ENCODE measurements at regions not wholly inside any gene's neighbourhood (a gene's known extent, or its start where the extent isn't known, plus 50 kb on each side); places are given as distances from the start of the nearest gene placed in this dataset.

- Mint-ChIP-seq H3K9me3 (no peaks in the 10 kb centered on the region), H3K4me3 (no peak overlapping the region), H3K4me1 (ENCODE audit: low read depth) (no peaks in the 10 kb centered on the region), H3K27me3 (ENCODE audit: low read depth) (peaks cover 2% of the 10 kb centered on the region), H3K36me3 (ENCODE audit: low read depth) (no peaks in the 10 kb centered on the region), H3K27ac (no peak overlapping the region)
- DNase-seq (ENCODE audit: low spot score) = no peak
Measured at GRCh38 chr2:172333978-172334330, 93.4 kb upstream of the ITGA6 start.

GRCh38 chr2:172334988-172335387 lies 92.4 kb upstream of the ITGA6 start:
- H3K27me3 Mint-ChIP-seq (ENCODE audit: low read depth) = peaks cover 7% of the 10 kb centered on the region
- H3K4me3 Mint-ChIP-seq = no peak overlapping the region
- H3K9me3 Mint-ChIP-seq = no peaks in the 10 kb centered on the region
- no peak overlapping the region for H3K27ac Mint-ChIP-seq
- H3K36me3 Mint-ChIP-seq (ENCODE audit: low read depth) = no peaks in the 10 kb centered on the region
- DNase-seq (ENCODE audit: low spot score) = no peak
- H3K4me1 Mint-ChIP-seq (ENCODE audit: low read depth) = peaks cover 7% of the 10 kb centered on the region

GRCh38 chr2:172335736-172336135 lies 91.7 kb upstream of the ITGA6 start:
- DNase-seq (ENCODE audit: low spot score) = no peak
- peaks cover 12% of the 10 kb centered on the region for H3K27me3 Mint-ChIP-seq (ENCODE audit: low read depth)
- H3K27ac Mint-ChIP-seq = no peak overlapping the region
- no peaks in the 10 kb centered on the region for H3K9me3 Mint-ChIP-seq
- no peaks in the 10 kb centered on the region for H3K36me3 Mint-ChIP-seq (ENCODE audit: low read depth)
- H3K4me3 Mint-ChIP-seq = no peak overlapping the region
- H3K4me1 Mint-ChIP-seq (ENCODE audit: low read depth) = peaks cover 13% of the 10 kb centered on the region

DNA sequence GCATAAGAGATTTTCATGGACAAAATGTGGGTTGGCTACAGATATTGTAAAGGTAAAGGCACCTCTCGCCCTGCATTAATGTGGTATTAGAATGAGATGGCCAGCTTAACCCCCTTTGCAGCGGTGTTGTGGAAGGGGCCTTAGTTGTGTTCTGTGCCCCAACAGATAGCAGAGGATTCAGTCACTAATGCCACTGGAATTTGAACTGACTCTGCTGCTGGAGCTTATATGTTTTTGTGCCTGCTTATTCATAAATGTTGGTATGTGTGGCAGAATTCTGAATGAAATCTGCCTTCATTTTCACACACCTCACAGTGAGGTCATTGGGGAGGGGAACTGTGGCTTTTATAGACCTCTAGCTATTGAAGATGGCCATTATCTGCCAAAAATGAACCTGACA lies 90.7 kb upstream of the ITGA6 start:
- peaks cover 12% of the 10 kb centered on the region for H3K27me3 Mint-ChIP-seq (ENCODE audit: low read depth)
- H3K27ac Mint-ChIP-seq = no peak overlapping the region
- H3K9me3 Mint-ChIP-seq = no peaks in the 10 kb centered on the region

DNA sequence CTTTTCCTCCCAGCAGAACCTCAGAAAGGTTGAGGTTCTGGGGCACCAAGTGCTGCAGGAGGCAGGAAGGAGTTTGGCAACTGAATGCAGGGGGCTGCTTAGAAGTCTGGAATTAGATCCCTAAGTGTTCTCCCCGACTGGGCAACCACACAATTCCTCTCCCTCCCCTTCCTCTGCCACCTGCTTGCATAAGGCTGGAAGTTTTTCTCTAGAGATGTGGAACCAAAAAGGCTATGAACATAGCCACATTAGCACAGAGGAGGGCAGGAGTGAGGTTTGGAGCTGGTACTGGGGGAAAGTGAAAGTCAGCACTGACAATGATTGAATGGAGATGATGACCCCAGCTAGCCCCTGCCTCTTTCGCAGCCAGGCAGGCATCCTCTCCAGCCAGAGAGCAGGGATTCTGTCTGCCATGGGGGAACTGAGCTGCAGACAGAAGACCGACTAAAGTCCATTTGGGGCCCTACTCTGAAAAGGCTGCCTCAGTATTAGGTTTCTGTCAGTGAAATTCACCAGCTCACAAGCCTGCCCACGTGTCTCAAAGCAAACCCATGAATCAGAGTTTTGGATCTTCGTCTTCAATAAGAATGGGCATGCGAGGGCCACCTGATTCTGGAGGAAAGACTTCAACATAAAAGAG lies 87.9 kb upstream of the ITGA6 start:
- peaks cover 15% of the 10 kb centered on the region for H3K27me3 Mint-ChIP-seq (ENCODE audit: low read depth)
- no peak overlapping the region for H3K27ac Mint-ChIP-seq
- H3K4me1 Mint-ChIP-seq (ENCODE audit: low read depth) = peaks cover 13% of the 10 kb centered on the region
- H3K4me3 Mint-ChIP-seq = peak overlapping the region; percentile 35
- DNase-seq (ENCODE audit: low spot score) = no peak
- peaks cover 11% of the 10 kb centered on the region for H3K9me3 Mint-ChIP-seq
- no peaks in the 10 kb centered on the region for H3K36me3 Mint-ChIP-seq (ENCODE audit: low read depth)

More for the DNA sequence above, 90.7 kb upstream of the ITGA6 start:
- no peaks in the 10 kb centered on the region for H3K36me3 Mint-ChIP-seq (ENCODE audit: low read depth)
- peaks cover 13% of the 10 kb centered on the region for H3K4me1 Mint-ChIP-seq (ENCODE audit: low read depth)
- DNase-seq (ENCODE audit: low spot score) = no peak
- no peak overlapping the region for H3K4me3 Mint-ChIP-seq

DNA sequence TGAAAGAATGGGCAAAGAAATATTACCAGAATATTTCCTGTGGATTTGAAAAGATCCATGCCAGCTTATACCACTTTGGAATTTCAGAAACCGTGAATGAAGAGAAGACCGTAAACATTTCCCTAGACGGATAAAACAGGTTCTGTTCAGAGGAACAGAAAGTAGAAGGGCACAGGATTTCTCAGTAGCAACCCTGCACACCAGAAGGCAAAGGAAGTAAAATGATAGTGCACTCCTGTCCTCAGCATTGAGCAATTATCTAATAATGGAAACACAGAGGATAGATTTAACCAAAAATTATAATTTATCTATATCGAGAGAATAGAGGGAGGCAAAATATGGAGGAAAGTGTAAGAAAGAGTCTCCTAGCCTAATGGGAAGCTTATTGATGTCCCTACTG lies 87.0 kb upstream of the ITGA6 start:
- peaks cover 13% of the 10 kb centered on the region for H3K4me1 Mint-ChIP-seq (ENCODE audit: low read depth)
- no peaks in the 10 kb centered on the region for H3K36me3 Mint-ChIP-seq (ENCODE audit: low read depth)
- no peak for DNase-seq (ENCODE audit: low spot score)
- H3K27me3 Mint-ChIP-seq (ENCODE audit: low read depth) = peaks cover 15% of the 10 kb centered on the region
- peak overlapping the region; percentile 35 for H3K4me3 Mint-ChIP-seq
- peaks cover 12% of the 10 kb centered on the region for H3K9me3 Mint-ChIP-seq
- no peak overlapping the region for H3K27ac Mint-ChIP-seq

DNA sequence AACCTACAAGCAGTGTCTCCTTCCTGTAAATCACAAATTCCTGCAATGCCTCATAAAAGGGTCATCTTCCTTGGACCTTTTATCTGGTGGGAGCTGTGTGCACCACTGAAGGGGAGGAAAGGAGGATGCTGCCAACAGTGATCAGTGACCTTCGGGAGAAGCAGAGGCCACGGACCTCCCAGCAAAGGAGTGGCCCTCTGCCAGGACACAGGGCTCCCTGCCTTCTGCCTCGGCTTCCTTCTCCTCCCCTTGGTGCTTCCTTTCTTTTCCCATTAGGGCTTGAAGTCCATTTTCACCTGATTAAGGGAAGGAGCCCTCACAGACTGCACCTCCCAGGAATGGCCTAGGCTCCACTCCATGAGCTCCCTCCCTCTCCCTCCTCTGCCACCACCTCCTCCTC lies 85.3 kb upstream of the ITGA6 start:
- Mint-ChIP-seq H3K27me3 (ENCODE audit: low read depth) (peaks cover 15% of the 10 kb centered on the region), H3K4me1 (ENCODE audit: low read depth) (peaks cover 13% of the 10 kb centered on the region), H3K27ac (no peak overlapping the region), H3K36me3 (ENCODE audit: low read depth) (no peaks in the 10 kb centered on the region), H3K9me3 (peaks cover 12% of the 10 kb centered on the region), H3K4me3 (no peak overlapping the region)
- DNase-seq (ENCODE audit: low spot score) = no peak

- H3K4me1 Mint-ChIP-seq (ENCODE audit: low read depth) = peaks cover 13% of the 10 kb centered on the region
- no peak overlapping the region for H3K27ac Mint-ChIP-seq
- DNase-seq (ENCODE audit: low spot score) = no peak
- peaks cover 20% of the 10 kb centered on the region for H3K27me3 Mint-ChIP-seq (ENCODE audit: low read depth)
- no peaks in the 10 kb centered on the region for H3K36me3 Mint-ChIP-seq (ENCODE audit: low read depth)
- H3K9me3 Mint-ChIP-seq = peaks cover 12% of the 10 kb centered on the region
- H3K4me3 Mint-ChIP-seq = no peak overlapping the region
Measured at GRCh38 chr2:172342611-172343010, 84.8 kb upstream of the ITGA6 start.

GRCh38 chr2:172344159-172344558 lies 83.2 kb upstream of the ITGA6 start:
- peaks cover 12% of the 10 kb centered on the region for H3K9me3 Mint-ChIP-seq
- no peak overlapping the region for H3K4me3 Mint-ChIP-seq
- H3K27ac Mint-ChIP-seq = no peak overlapping the region
- peaks cover 25% of the 10 kb centered on the region for H3K27me3 Mint-ChIP-seq (ENCODE audit: low read depth)
- peaks cover 13% of the 10 kb centered on the region for H3K4me1 Mint-ChIP-seq (ENCODE audit: low read depth)
- H3K36me3 Mint-ChIP-seq (ENCODE audit: low read depth) = no peaks in the 10 kb centered on the region
- DNase-seq (ENCODE audit: low spot score) = no peak

DNA sequence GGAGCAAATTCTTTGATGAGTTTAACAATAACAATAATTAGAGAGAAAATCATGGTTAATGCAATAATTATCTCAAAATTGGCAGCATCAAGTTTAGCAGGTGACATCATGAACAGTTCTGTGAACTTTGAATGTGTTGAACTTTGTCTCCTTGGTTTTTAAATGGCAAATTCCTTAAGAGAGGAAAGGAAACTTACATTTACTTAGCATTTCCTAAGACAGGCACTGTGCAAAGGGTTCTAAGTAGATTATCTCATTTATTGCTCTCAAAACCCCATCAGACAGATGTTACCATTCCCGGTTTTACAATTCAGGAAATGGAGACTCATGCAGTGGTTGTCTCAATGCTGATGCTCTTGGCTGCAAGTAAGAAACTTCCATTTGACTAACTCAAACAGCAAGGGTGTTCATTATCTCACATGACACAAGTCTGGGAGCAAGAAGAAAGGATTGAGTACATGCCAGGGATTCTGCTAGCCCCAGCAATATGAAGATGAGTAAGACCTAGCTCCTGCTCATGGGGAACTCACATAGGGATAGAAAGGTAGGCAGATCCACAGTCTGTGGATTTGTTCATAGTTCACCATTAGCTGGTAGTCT lies 81.3 kb upstream of the ITGA6 start:
- no peak overlapping the region for H3K4me3 Mint-ChIP-seq
- no peak overlapping the region for H3K27ac Mint-ChIP-seq
- no peaks in the 10 kb centered on the region for H3K36me3 Mint-ChIP-seq (ENCODE audit: low read depth)

DNA sequence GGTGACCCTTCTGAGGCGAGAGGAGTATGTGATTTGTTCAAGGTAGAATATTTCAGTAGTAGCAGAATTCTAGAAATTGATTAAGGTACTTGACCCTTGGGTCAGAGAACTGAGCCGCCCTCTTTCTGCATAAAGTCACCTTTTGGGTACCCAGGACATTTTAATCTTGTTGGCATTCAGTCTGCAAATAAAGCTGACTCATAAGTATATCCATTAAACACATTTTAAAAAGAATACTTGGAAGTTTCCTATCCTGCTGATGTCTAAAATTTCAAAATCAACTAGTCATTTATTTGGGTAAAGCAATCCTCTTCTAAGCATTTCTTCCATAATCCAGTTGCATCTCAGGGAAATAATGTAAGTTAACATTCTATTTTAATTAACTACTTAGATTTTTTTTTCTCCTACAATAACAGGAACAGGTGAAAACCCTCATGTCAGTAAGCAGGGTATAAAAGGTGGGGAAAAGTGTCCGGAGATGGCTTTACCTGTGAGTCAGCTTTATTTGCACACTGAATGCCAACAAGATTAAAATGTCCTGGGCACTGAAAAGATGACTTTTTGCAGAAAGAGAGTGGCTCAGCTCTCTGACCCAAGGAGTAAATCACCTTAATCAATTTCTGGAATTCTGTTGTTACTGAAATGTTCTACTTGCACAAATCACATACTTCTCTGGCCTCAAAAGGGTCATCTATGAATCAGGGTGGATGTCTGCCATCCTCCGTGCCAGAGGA lies 78.7 kb upstream of the ITGA6 start:
- DNase-seq (ENCODE audit: low spot score) = no peak
- Mint-ChIP-seq H3K4me3 (no peak overlapping the region), H3K36me3 (ENCODE audit: low read depth) (no peaks in the 10 kb centered on the region), H3K27me3 (ENCODE audit: low read depth) (peaks cover 15% of the 10 kb centered on the region), H3K4me1 (ENCODE audit: low read depth) (no peaks in the 10 kb centered on the region), H3K9me3 (peaks cover 8% of the 10 kb centered on the region), H3K27ac (no peak overlapping the region)

More for the DNA sequence above, 81.3 kb upstream of the ITGA6 start:
- Mint-ChIP-seq H3K27me3 (ENCODE audit: low read depth) (peaks cover 17% of the 10 kb centered on the region), H3K9me3 (peaks cover 12% of the 10 kb centered on the region), H3K4me1 (ENCODE audit: low read depth) (no peaks in the 10 kb centered on the region)
- no peak for DNase-seq (ENCODE audit: low spot score)

- no peaks in the 10 kb centered on the region for H3K4me1 Mint-ChIP-seq (ENCODE audit: low read depth)
- peaks cover 15% of the 10 kb centered on the region for H3K27me3 Mint-ChIP-seq (ENCODE audit: low read depth)
- DNase-seq (ENCODE audit: low spot score) = no peak
- no peak overlapping the region for H3K4me3 Mint-ChIP-seq
- no peak overlapping the region for H3K27ac Mint-ChIP-seq
- H3K9me3 Mint-ChIP-seq = no peaks in the 10 kb centered on the region
- H3K36me3 Mint-ChIP-seq (ENCODE audit: low read depth) = no peaks in the 10 kb centered on the region
Measured at GRCh38 chr2:172350839-172351479, 76.4 kb upstream of the ITGA6 start.

DNA sequence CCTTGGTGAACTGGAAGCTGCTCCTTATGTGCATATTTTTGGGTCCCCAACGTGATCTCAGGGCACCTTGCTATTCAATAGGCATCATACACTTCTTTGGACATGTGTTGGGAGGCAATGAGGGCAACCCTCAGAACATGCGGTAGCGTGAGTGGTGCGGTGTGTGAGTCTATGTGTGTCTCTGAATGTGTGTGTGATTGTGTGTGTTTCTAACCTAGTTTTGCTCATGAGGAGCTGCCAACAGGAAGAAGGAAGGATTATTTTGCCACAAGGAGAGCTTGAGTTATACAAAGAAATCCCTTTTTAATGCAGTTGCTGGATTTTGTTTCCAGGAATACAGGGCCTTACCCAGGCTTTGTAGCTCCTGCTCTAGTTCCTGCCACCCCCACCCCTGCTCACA lies 75.8 kb upstream of the ITGA6 start:
- H3K4me3 Mint-ChIP-seq = no peak overlapping the region
- H3K27ac Mint-ChIP-seq = no peak overlapping the region
- H3K36me3 Mint-ChIP-seq (ENCODE audit: low read depth) = no peaks in the 10 kb centered on the region
- no peaks in the 10 kb centered on the region for H3K9me3 Mint-ChIP-seq
- H3K27me3 Mint-ChIP-seq (ENCODE audit: low read depth) = peaks cover 15% of the 10 kb centered on the region
- no peak for DNase-seq (ENCODE audit: low spot score)
- H3K4me1 Mint-ChIP-seq (ENCODE audit: low read depth) = no peaks in the 10 kb centered on the region

DNA sequence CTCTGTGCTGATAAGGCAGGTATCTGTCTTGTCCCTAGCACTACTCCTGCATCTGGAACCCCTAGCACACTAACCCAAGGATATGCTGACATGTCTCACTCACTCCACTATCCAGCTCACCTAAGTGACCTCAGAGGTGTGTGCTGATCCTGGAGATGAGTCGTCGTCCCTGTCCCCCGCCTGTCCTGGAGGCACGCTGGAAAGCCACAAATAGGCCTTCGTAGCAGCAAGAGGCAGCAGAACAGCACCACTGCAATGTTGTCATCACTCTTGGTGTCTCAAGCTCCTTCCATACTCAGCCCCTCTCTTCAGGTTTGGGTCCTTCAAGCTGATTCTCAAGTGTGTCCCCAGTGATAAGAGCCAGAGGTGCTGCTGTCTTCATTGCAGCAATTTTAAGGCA lies 73.0 kb upstream of the ITGA6 start:
- Mint-ChIP-seq H3K4me1 (ENCODE audit: low read depth) (no peaks in the 10 kb centered on the region), H3K4me3 (no peak overlapping the region), H3K27me3 (ENCODE audit: low read depth) (no peaks in the 10 kb centered on the region), H3K36me3 (ENCODE audit: low read depth) (no peaks in the 10 kb centered on the region), H3K9me3 (no peaks in the 10 kb centered on the region), H3K27ac (no peak overlapping the region)
- DNase-seq (ENCODE audit: low spot score) = no peak
